IPS-15b (cell line): ENCODE measurements at regions not wholly inside any gene's neighbourhood (a gene's known extent, or its start where the extent isn't known, plus 50 kb on each side); places are given as distances from the start of the nearest gene placed in this dataset.

ENCODE experiments used
- H3K27me3 ChIP-seq: one replicate; pipeline ENCODE4 v1.6.1; 2013; ENCODE audit warnings: low read length; ENCODE audit not compliant: control insufficient read depth, insufficient read depth
- H3K36me3 ChIP-seq: one replicate; pipeline ENCODE4 v1.6.1; 2013; ENCODE audit warnings: low read length; ENCODE audit not compliant: control insufficient read depth, insufficient read depth
- H3K4me1 ChIP-seq: one replicate; pipeline ENCODE4 v1.6.1; 2013; ENCODE audit warnings: mild to moderate bottlenecking, low read length; ENCODE audit not compliant: control insufficient read depth, insufficient read depth
- H3K4me3 ChIP-seq: one replicate; pipeline ENCODE4 v1.5.1; 2013; ENCODE audit warnings: low read depth, low read length
- H3K9ac ChIP-seq: one replicate; pipeline ENCODE4 v1.6.1; 2013; ENCODE audit warnings: low read depth, mild to moderate bottlenecking, low read length
- H3K9me3 ChIP-seq: one replicate; pipeline ENCODE4 v1.6.1; 2013; ENCODE audit warnings: mild to moderate bottlenecking, low read length; ENCODE audit not compliant: control insufficient read depth, insufficient read depth

GRCh38 chr9:13412331-13412730, 132.8 kb upstream of the MPDZ start:
- H3K27me3 ChIP-seq = no peaks in the 10 kb centered on the region
- no peak overlapping the region for H3K4me3 ChIP-seq
- H3K36me3 ChIP-seq = no peaks in the 10 kb centered on the region
- H3K9ac ChIP-seq = no peak overlapping the region
- H3K9me3 ChIP-seq = no peaks in the 10 kb centered on the region
- H3K4me1 ChIP-seq = no peaks in the 10 kb centered on the region

GRCh38 chr9:13411791-13412190, 132.3 kb upstream of the MPDZ start:
- H3K4me3 ChIP-seq = no peak overlapping the region
- no peak overlapping the region for H3K9ac ChIP-seq
- H3K36me3 ChIP-seq = no peaks in the 10 kb centered on the region
- no peaks in the 10 kb centered on the region for H3K4me1 ChIP-seq
- H3K27me3 ChIP-seq = no peaks in the 10 kb centered on the region
- no peaks in the 10 kb centered on the region for H3K9me3 ChIP-seq

- H3K9ac ChIP-seq = no peak overlapping the region
- no peak overlapping the region for H3K4me3 ChIP-seq
- H3K36me3 ChIP-seq = no peaks in the 10 kb centered on the region
- H3K4me1 ChIP-seq = no peaks in the 10 kb centered on the region
- no peaks in the 10 kb centered on the region for H3K9me3 ChIP-seq
- no peaks in the 10 kb centered on the region for H3K27me3 ChIP-seq
Observed at GRCh38 chr9:13410566-13411031, 131.1 kb upstream of the MPDZ start.

GRCh38 chr9:13397661-13398060, 118.2 kb upstream of the MPDZ start:
- no peak overlapping the region for H3K9ac ChIP-seq
- no peaks in the 10 kb centered on the region for H3K36me3 ChIP-seq
- no peak overlapping the region for H3K4me3 ChIP-seq
- no peaks in the 10 kb centered on the region for H3K9me3 ChIP-seq
- no peaks in the 10 kb centered on the region for H3K27me3 ChIP-seq
- H3K4me1 ChIP-seq = no peaks in the 10 kb centered on the region

GRCh38 chr9:13397220-13397619, 117.7 kb upstream of the MPDZ start:
- Histone ChIP-seq H3K36me3 (no peaks in the 10 kb centered on the region), H3K9me3 (no peaks in the 10 kb centered on the region), H3K27me3 (no peaks in the 10 kb centered on the region), H3K9ac (no peak overlapping the region), H3K4me1 (no peaks in the 10 kb centered on the region), H3K4me3 (no peak overlapping the region)

GRCh38 chr9:13396418-13396817, 116.9 kb upstream of the MPDZ start:
- no peaks in the 10 kb centered on the region for H3K27me3 ChIP-seq
- H3K4me3 ChIP-seq = no peak overlapping the region
- no peaks in the 10 kb centered on the region for H3K4me1 ChIP-seq

GRCh38 chr9:13395156-13395555, 115.7 kb upstream of the MPDZ start:
- Histone ChIP-seq H3K4me1 (no peaks in the 10 kb centered on the region), H3K27me3 (no peaks in the 10 kb centered on the region), H3K9me3 (no peaks in the 10 kb centered on the region), H3K4me3 (no peak overlapping the region), H3K9ac (no peak overlapping the region), H3K36me3 (no peaks in the 10 kb centered on the region)

More at GRCh38 chr9:13396418-13396817, 116.9 kb upstream of the MPDZ start:
- no peaks in the 10 kb centered on the region for H3K36me3 ChIP-seq
- H3K9me3 ChIP-seq = no peaks in the 10 kb centered on the region
- H3K9ac ChIP-seq = no peak overlapping the region

GRCh38 chr9:13388157-13388556, 108.7 kb upstream of the MPDZ start:
- no peak overlapping the region for H3K9ac ChIP-seq
- no peaks in the 10 kb centered on the region for H3K36me3 ChIP-seq
- no peaks in the 10 kb centered on the region for H3K9me3 ChIP-seq
- H3K4me3 ChIP-seq = no peak overlapping the region
- H3K27me3 ChIP-seq = no peaks in the 10 kb centered on the region
- no peaks in the 10 kb centered on the region for H3K4me1 ChIP-seq

GRCh38 chr9:13387734-13388067, 108.2 kb upstream of the MPDZ start:
- H3K9me3 ChIP-seq = no peaks in the 10 kb centered on the region
- no peaks in the 10 kb centered on the region for H3K36me3 ChIP-seq
- no peaks in the 10 kb centered on the region for H3K4me1 ChIP-seq
- no peaks in the 10 kb centered on the region for H3K27me3 ChIP-seq
- H3K4me3 ChIP-seq = no peak overlapping the region
- H3K9ac ChIP-seq = no peak overlapping the region

- H3K4me1 ChIP-seq = no peaks in the 10 kb centered on the region
- no peaks in the 10 kb centered on the region for H3K9me3 ChIP-seq
- H3K36me3 ChIP-seq = no peaks in the 10 kb centered on the region
- no peaks in the 10 kb centered on the region for H3K27me3 ChIP-seq
- no peak overlapping the region for H3K9ac ChIP-seq
- no peak overlapping the region for H3K4me3 ChIP-seq
Observed at GRCh38 chr9:13386935-13387733, 107.6 kb upstream of the MPDZ start.

- H3K4me3 ChIP-seq = no peak overlapping the region
- no peaks in the 10 kb centered on the region for H3K27me3 ChIP-seq
- no peaks in the 10 kb centered on the region for H3K9me3 ChIP-seq
- H3K9ac ChIP-seq = no peak overlapping the region
- no peaks in the 10 kb centered on the region for H3K36me3 ChIP-seq
- no peaks in the 10 kb centered on the region for H3K4me1 ChIP-seq
Observed at GRCh38 chr9:13386316-13386715, 106.8 kb upstream of the MPDZ start.

- no peak overlapping the region for H3K9ac ChIP-seq
- no peak overlapping the region for H3K4me3 ChIP-seq
- no peaks in the 10 kb centered on the region for H3K27me3 ChIP-seq
- H3K4me1 ChIP-seq = no peaks in the 10 kb centered on the region
- H3K36me3 ChIP-seq = no peaks in the 10 kb centered on the region
- no peaks in the 10 kb centered on the region for H3K9me3 ChIP-seq
Observed at GRCh38 chr9:13383855-13384254, 104.4 kb upstream of the MPDZ start.
